ENCODE measurements at regions not wholly inside any gene's neighbourhood (a gene's known extent, or its start where the extent isn't known, plus 50 kb on each side); places are given as distances from the start of the nearest gene placed in this dataset.
A peak's percentile ranks its signal among the peaks of the same experiment; 100 is the strongest.
"Not testable (repeated sequence)": the region's sequence is repeated elsewhere in the genome, so short reads cannot be mapped to it uniquely, and the experiment has no call there.

DNA sequence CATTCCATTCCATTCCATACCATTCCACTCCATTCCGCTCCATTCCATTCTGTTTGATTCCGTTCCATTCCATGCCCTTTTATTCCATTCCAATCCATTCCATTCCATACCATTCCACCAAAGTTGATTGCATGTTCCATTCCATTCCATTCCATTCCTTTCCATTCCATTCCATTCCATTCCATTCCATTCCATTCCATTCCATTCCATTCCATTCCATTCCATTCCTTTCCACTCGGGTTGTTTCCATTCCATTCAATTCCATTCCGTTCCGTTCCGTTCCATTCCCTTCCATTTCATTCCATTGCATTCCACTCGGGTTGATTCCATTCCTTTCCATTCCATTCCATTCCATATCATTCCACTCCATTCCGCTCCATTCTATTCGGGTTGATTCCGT, 152.7 kb downstream of the CWH43 start:
- not testable (repeated sequence) for H3K27ac ChIP-seq (ENCODE audit: low read length); H3K27me3 ChIP-seq (ENCODE audit: low read depth, low read length); H3K4me1 ChIP-seq (ENCODE audit: control insufficient read depth in 1 of 2, insufficient read depth in 2 of 2, low read length in 2 of 2); H3K36me3 ChIP-seq (ENCODE audit: control insufficient read depth in 1 of 2, insufficient read depth in 2 of 2, low read length in 2 of 2); H3K9me3 ChIP-seq (ENCODE audit: control insufficient read depth in 1 of 2, low read length in 2 of 2); H3K4me3 ChIP-seq (ENCODE audit: low read depth in 1 of 2, low read length in 2 of 2)

DNA sequence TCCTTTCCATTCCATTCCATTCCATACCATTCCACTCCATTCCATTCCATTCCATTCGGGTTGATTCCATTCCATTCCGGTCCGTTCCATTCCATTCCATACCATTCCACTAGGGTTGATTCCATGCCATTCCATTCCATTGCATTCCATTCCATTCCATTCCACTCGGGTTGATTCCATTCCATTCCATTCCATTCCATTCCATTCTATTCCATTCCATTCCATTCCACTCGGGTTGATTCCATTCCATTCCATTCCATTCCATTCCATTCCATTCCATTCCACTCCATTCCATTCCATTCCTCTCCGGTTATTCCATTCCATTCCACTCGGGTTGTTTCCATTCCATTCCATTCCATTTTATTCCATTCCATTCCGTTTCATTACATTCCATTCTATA, 153.4 kb downstream of the CWH43 start:
- H3K36me3 ChIP-seq (ENCODE audit: control insufficient read depth in 1 of 2, insufficient read depth in 2 of 2, low read length in 2 of 2); H3K4me1 ChIP-seq (ENCODE audit: control insufficient read depth in 1 of 2, insufficient read depth in 2 of 2, low read length in 2 of 2); H3K27me3 ChIP-seq (ENCODE audit: low read depth, low read length); H3K4me3 ChIP-seq (ENCODE audit: low read depth in 1 of 2, low read length in 2 of 2); H3K9me3 ChIP-seq (ENCODE audit: control insufficient read depth in 1 of 2, low read length in 2 of 2); H3K27ac ChIP-seq (ENCODE audit: low read length): not testable (repeated sequence)

GRCh38 chr4:49140351-49140750, 154.3 kb downstream of the CWH43 start:
- not testable (repeated sequence) for H3K4me1 ChIP-seq (ENCODE audit: control insufficient read depth in 1 of 2, insufficient read depth in 2 of 2, low read length in 2 of 2); H3K27me3 ChIP-seq (ENCODE audit: low read depth, low read length); H3K27ac ChIP-seq (ENCODE audit: low read length); H3K36me3 ChIP-seq (ENCODE audit: control insufficient read depth in 1 of 2, insufficient read depth in 2 of 2, low read length in 2 of 2); H3K4me3 ChIP-seq (ENCODE audit: low read depth in 1 of 2, low read length in 2 of 2)
- peaks cover 2 to 12% of the 10 kb centered on the region in 2 donors for H3K9me3 ChIP-seq (ENCODE audit: control insufficient read depth in 1 of 2, low read length in 2 of 2)

DNA sequence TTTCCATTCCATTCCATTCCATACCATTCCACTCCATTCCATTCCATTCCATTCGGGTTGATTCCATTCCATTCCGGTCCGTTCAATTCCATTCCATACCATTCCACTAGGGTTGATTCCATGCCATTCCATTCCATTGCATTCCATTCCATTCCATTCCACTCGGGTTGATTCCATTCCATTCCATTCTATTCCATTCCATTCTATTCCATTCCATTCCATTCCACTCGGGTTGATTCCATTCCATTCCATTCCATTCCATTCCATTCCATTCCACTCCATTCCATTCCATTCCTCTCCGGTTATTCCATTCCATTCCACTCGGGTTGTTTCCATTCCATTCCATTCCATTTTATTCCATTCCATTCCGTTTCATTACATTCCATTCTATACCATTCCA, 155.9 kb downstream of the CWH43 start:
- H3K9me3 ChIP-seq (ENCODE audit: control insufficient read depth in 1 of 2, low read length in 2 of 2): peaks cover 14 to 26% of the 10 kb centered on the region in 2 donors
- not testable (repeated sequence) for H3K36me3 ChIP-seq (ENCODE audit: control insufficient read depth in 1 of 2, insufficient read depth in 2 of 2, low read length in 2 of 2); H3K4me3 ChIP-seq (ENCODE audit: low read depth in 1 of 2, low read length in 2 of 2); H3K27me3 ChIP-seq (ENCODE audit: low read depth, low read length); H3K4me1 ChIP-seq (ENCODE audit: control insufficient read depth in 1 of 2, insufficient read depth in 2 of 2, low read length in 2 of 2); H3K27ac ChIP-seq (ENCODE audit: low read length)

DNA sequence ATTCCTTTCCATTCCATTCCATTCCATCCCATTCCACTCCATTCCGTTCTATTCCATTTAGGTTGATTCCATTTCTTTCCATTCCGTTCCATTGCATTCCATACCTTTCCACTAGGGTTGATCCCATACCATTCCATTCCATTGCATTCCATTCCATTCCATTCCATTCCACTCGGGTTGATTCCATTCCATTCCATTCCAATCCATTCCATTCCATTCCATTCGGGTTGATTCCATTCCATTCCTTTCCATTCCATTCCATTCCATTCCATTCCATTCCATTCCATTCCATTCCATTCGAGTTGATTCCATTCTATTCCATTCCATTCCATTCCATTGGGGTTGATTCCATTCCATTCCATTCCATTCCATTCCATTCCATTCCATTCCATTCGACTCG, 161.1 kb downstream of the CWH43 start:
- not testable (repeated sequence) for H3K4me1 ChIP-seq (ENCODE audit: control insufficient read depth in 1 of 2, insufficient read depth in 2 of 2, low read length in 2 of 2); H3K4me3 ChIP-seq (ENCODE audit: low read depth in 1 of 2, low read length in 2 of 2); H3K36me3 ChIP-seq (ENCODE audit: control insufficient read depth in 1 of 2, insufficient read depth in 2 of 2, low read length in 2 of 2); H3K27ac ChIP-seq (ENCODE audit: low read length); H3K27me3 ChIP-seq (ENCODE audit: low read depth, low read length)
- H3K9me3 ChIP-seq (ENCODE audit: control insufficient read depth in 1 of 2, low read length in 2 of 2): peaks cover 24 to 73% of the 10 kb centered on the region in 2 donors

DNA sequence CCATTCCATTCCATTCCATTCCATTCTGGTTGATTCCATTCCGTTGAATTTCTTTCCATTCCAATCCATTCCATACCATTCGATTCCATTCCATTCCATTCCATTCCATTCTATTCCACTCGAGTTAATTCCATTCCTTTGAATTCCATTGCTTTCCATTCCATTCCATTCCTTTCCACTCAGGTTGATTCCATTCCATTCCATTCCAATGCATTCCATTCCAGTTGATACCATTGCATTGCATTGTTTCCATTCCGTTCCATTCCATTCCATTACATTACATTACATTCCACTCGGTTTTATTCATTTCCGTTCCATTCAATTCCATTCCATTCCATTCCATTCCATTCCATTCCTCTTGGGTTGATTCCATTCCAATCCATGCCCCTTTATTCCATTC, 161.5 kb downstream of the CWH43 start:
- Histone ChIP-seq H3K4me3 (ENCODE audit: low read depth in 1 of 2, low read length in 2 of 2) (peak overlapping the region in 1 of 2 donors; percentile 1), H3K9me3 (ENCODE audit: control insufficient read depth in 1 of 2, low read length in 2 of 2) (peaks cover 24 to 77% of the 10 kb centered on the region in 2 donors)
- H3K36me3 ChIP-seq (ENCODE audit: control insufficient read depth in 1 of 2, insufficient read depth in 2 of 2, low read length in 2 of 2); H3K4me1 ChIP-seq (ENCODE audit: control insufficient read depth in 1 of 2, insufficient read depth in 2 of 2, low read length in 2 of 2); H3K27me3 ChIP-seq (ENCODE audit: low read depth, low read length); H3K27ac ChIP-seq (ENCODE audit: low read length): not testable (repeated sequence)

- not testable (repeated sequence) for H3K27ac ChIP-seq (ENCODE audit: low read length); H3K36me3 ChIP-seq (ENCODE audit: control insufficient read depth in 1 of 2, insufficient read depth in 2 of 2, low read length in 2 of 2); H3K27me3 ChIP-seq (ENCODE audit: low read depth, low read length); H3K4me1 ChIP-seq (ENCODE audit: control insufficient read depth in 1 of 2, insufficient read depth in 2 of 2, low read length in 2 of 2); H3K4me3 ChIP-seq (ENCODE audit: low read depth in 1 of 2, low read length in 2 of 2)
- H3K9me3 ChIP-seq (ENCODE audit: control insufficient read depth in 1 of 2, low read length in 2 of 2): peaks cover 29 to 92% of the 10 kb centered on the region in 2 donors
Observed at GRCh38 chr4:49149006-49149975, 163.2 kb downstream of the CWH43 start.

GRCh38 chr4:49150351-49151083, 164.4 kb downstream of the CWH43 start:
- H3K9me3 ChIP-seq (ENCODE audit: control insufficient read depth in 1 of 2, low read length in 2 of 2): peaks cover 36 to 95% of the 10 kb centered on the region in 2 donors
- not testable (repeated sequence) for H3K36me3 ChIP-seq (ENCODE audit: control insufficient read depth in 1 of 2, insufficient read depth in 2 of 2, low read length in 2 of 2); H3K27ac ChIP-seq (ENCODE audit: low read length); H3K27me3 ChIP-seq (ENCODE audit: low read depth, low read length); H3K4me1 ChIP-seq (ENCODE audit: control insufficient read depth in 1 of 2, insufficient read depth in 2 of 2, low read length in 2 of 2)
- peak overlapping the region in 1 of 2 donors; percentile 0 for H3K4me3 ChIP-seq (ENCODE audit: low read depth in 1 of 2, low read length in 2 of 2)

DNA sequence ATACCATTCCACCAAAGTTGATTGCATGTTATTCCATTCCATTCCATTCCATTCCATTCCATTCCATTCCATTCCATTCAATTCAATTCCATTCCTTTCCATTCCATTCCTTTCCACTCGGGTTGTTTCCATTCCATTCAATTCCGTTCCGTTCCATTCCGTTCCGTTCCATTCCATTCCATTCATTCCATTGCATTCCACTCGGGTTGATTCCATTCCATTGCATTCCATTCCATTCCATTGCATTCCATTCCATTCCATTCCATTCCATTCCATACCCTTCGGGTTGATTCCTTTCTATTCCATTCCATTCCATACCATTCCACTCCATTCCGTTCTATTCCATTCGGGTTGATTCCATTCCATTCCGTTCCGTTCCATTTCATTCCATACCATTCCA, 166.9 kb downstream of the CWH43 start:
- not testable (repeated sequence) for H3K27ac ChIP-seq (ENCODE audit: low read length); H3K4me1 ChIP-seq (ENCODE audit: control insufficient read depth in 1 of 2, insufficient read depth in 2 of 2, low read length in 2 of 2); H3K27me3 ChIP-seq (ENCODE audit: low read depth, low read length); H3K36me3 ChIP-seq (ENCODE audit: control insufficient read depth in 1 of 2, insufficient read depth in 2 of 2, low read length in 2 of 2)
- H3K9me3 ChIP-seq (ENCODE audit: control insufficient read depth in 1 of 2, low read length in 2 of 2): peaks cover 32 to 79% of the 10 kb centered on the region in 2 donors
- H3K4me3 ChIP-seq (ENCODE audit: low read depth in 1 of 2, low read length in 2 of 2): peak overlapping the region in 1 of 2 donors; percentile 22

DNA sequence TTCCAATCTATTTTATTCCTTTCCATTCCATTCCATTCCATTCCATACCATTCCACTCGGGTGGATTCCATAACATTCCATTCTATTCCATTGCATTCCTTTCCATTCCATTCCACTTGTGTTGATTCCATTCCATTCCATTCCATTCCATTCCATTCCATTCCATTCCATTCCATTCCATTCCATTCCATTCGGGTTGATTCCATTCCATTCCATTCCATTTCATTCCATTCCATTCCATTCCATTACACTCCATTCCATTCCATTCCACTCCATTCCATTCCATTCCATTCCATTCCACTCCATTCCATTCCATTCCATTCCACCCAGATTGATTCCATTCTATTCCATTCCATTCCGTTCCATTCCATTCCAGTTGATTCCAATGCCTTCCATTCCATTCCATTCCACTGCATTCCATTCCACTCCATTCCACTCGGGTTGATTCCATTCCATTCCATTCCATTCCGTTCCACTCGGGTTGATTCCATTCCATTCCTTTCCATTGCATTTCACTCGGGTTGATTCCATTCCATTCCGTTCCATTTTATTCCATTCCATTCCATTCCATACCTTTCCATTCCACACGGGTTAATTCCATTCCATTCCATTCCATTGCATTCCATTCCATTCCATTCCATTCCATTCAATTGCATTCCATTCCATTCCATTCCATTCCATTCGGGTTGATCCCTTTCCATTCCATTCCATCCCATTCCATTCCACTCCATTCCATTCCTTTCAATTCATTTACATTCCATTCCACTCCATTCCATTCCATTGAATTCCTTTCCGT, 168.4 kb downstream of the CWH43 start:
- H3K27me3 ChIP-seq (ENCODE audit: low read depth, low read length); H3K27ac ChIP-seq (ENCODE audit: low read length); H3K36me3 ChIP-seq (ENCODE audit: control insufficient read depth in 1 of 2, insufficient read depth in 2 of 2, low read length in 2 of 2); H3K4me1 ChIP-seq (ENCODE audit: control insufficient read depth in 1 of 2, insufficient read depth in 2 of 2, low read length in 2 of 2): not testable (repeated sequence)
- Histone ChIP-seq H3K4me3 (ENCODE audit: low read depth in 1 of 2, low read length in 2 of 2) (peak overlapping the region in 1 of 2 donors; percentile 22), H3K9me3 (ENCODE audit: control insufficient read depth in 1 of 2, low read length in 2 of 2) (peaks cover 32 to 65% of the 10 kb centered on the region in 2 donors)

- not testable (repeated sequence) for H3K36me3 ChIP-seq (ENCODE audit: control insufficient read depth in 1 of 2, insufficient read depth in 2 of 2, low read length in 2 of 2); H3K4me1 ChIP-seq (ENCODE audit: control insufficient read depth in 1 of 2, insufficient read depth in 2 of 2, low read length in 2 of 2); H3K27ac ChIP-seq (ENCODE audit: low read length); H3K27me3 ChIP-seq (ENCODE audit: low read depth, low read length)
- Histone ChIP-seq H3K4me3 (ENCODE audit: low read depth in 1 of 2, low read length in 2 of 2) (peak overlapping the region in 1 of 2 donors; percentile 3), H3K9me3 (ENCODE audit: control insufficient read depth in 1 of 2, low read length in 2 of 2) (peaks cover 29 to 57% of the 10 kb centered on the region in 2 donors)
Observed at GRCh38 chr4:49155270-49155669, 169.2 kb downstream of the CWH43 start.
